Activated CD4-positive, alpha-beta T cell treated with anti-CD3 and anti-CD28 coated beads, Interleukin-2, amount 10 ng/mL, durations not matched to agents 24 days and 14 days (primary cell): ENCODE measurements at regions not wholly inside any gene's neighbourhood (a gene's known extent, or its start where the extent isn't known, plus 50 kb on each side); places are given as distances from the start of the nearest gene placed in this dataset.

Experiments used
- DNase-seq: peaks from one replicate; pipeline ENCODE4 v3.0.0; 2022
- H3K27ac Mint-ChIP-seq: one replicate; pipeline ENCODE4 v1.8.0; 2022; ENCODE audit warnings: mild to moderate bottlenecking, mixed read lengths
- H3K27me3 Mint-ChIP-seq: one replicate; pipeline ENCODE4 v1.8.0; 2022; ENCODE audit warnings: mixed read lengths
- H3K36me3 Mint-ChIP-seq: one replicate; pipeline ENCODE4 v1.8.0; 2022; ENCODE audit warnings: low read depth, mild to moderate bottlenecking, mixed read lengths
- H3K4me1 Mint-ChIP-seq: one replicate; pipeline ENCODE4 v1.8.0; 2021; ENCODE audit warnings: mixed read lengths
- H3K4me3 Mint-ChIP-seq: one replicate; pipeline ENCODE4 v1.8.0; 2022; ENCODE audit warnings: mild to moderate bottlenecking, moderate library complexity, mixed read lengths
- H3K9me3 Mint-ChIP-seq: one replicate; pipeline ENCODE4 v1.8.0; 2021; ENCODE audit warnings: mixed read lengths
- intact Hi-C: fragments of 100-400 bp; cut with micrococcal nuclease; formaldehyde crosslinking; loops from one replicate; pipeline ENCODE4 v1.15.1; 2023

GRCh38 chr20:50393990-50394561, 116.1 kb upstream of the PTPN1 start:
- intact Hi-C loops, result no loop called here
- DNase-seq, result no peak
- no peak overlapping the region for H3K4me3 Mint-ChIP-seq
- no peaks in the 10 kb centered on the region for H3K27me3 Mint-ChIP-seq
- H3K9me3 Mint-ChIP-seq, result no peaks in the 10 kb centered on the region
- H3K27ac Mint-ChIP-seq, result no peak overlapping the region
- peaks cover 13% of the 10 kb centered on the region for H3K4me1 Mint-ChIP-seq
- H3K36me3 Mint-ChIP-seq, result no peaks in the 10 kb centered on the region

- DNase-seq, result no peak
These were observed 115.6 kb upstream of the PTPN1 start for GRCh38 chr20:50394569-50394968.

GRCh38 chr20:50395251-50395729, 114.9 kb upstream of the PTPN1 start:
- no peaks in the 10 kb centered on the region for H3K9me3 Mint-ChIP-seq
- no peak overlapping the region for H3K27ac Mint-ChIP-seq
- H3K4me1 Mint-ChIP-seq, result peaks cover 8% of the 10 kb centered on the region
- no peak for DNase-seq
- intact Hi-C loops, result no loop called here
- peaks cover 1% of the 10 kb centered on the region for H3K27me3 Mint-ChIP-seq
- H3K36me3 Mint-ChIP-seq, result no peaks in the 10 kb centered on the region
- no peak overlapping the region for H3K4me3 Mint-ChIP-seq

More at GRCh38 chr20:50394569-50394968, 115.6 kb upstream of the PTPN1 start:
- Mint-ChIP-seq H3K4me3 (no peak overlapping the region), H3K36me3 (no peaks in the 10 kb centered on the region), H3K4me1 (peaks cover 11% of the 10 kb centered on the region), H3K9me3 (no peaks in the 10 kb centered on the region), H3K27me3 (no peaks in the 10 kb centered on the region), H3K27ac (no peak overlapping the region)
- intact Hi-C loops, result no loop called here

GRCh38 chr20:50395914-50396488, 114.2 kb upstream of the PTPN1 start:
- Mint-ChIP-seq H3K9me3 (no peaks in the 10 kb centered on the region), H3K27ac (no peak overlapping the region), H3K4me1 (peaks cover 8% of the 10 kb centered on the region), H3K27me3 (peaks cover 6% of the 10 kb centered on the region), H3K36me3 (no peaks in the 10 kb centered on the region), H3K4me3 (no peak overlapping the region)
- intact Hi-C loops, result no loop called here
- DNase-seq, result no peak

GRCh38 chr20:50396623-50397022, 113.6 kb upstream of the PTPN1 start:
- intact Hi-C loops, result no loop called here
- Mint-ChIP-seq H3K4me3 (no peak overlapping the region), H3K27ac (no peak overlapping the region), H3K36me3 (no peaks in the 10 kb centered on the region), H3K9me3 (no peaks in the 10 kb centered on the region), H3K4me1 (peaks cover 6% of the 10 kb centered on the region), H3K27me3 (peaks cover 6% of the 10 kb centered on the region)
- DNase-seq, result no peak

- Mint-ChIP-seq H3K4me1 (peaks cover 4% of the 10 kb centered on the region), H3K4me3 (no peak overlapping the region), H3K27me3 (peaks cover 6% of the 10 kb centered on the region), H3K36me3 (no peaks in the 10 kb centered on the region), H3K9me3 (no peaks in the 10 kb centered on the region), H3K27ac (no peak overlapping the region)
- intact Hi-C loops, result no loop called here
- DNase-seq, result no peak
These were observed 113.1 kb upstream of the PTPN1 start for GRCh38 chr20:50397058-50397457.

GRCh38 chr20:50398064-50398463, 112.1 kb upstream of the PTPN1 start:
- intact Hi-C loops, result no loop called here
- Mint-ChIP-seq H3K27ac (no peak overlapping the region), H3K4me1 (no peaks in the 10 kb centered on the region), H3K27me3 (peaks cover 6% of the 10 kb centered on the region), H3K4me3 (no peak overlapping the region), H3K9me3 (no peaks in the 10 kb centered on the region), H3K36me3 (no peaks in the 10 kb centered on the region)
- DNase-seq, result no peak

GRCh38 chr20:50398471-50398820, 111.7 kb upstream of the PTPN1 start:
- peaks cover 6% of the 10 kb centered on the region for H3K27me3 Mint-ChIP-seq
- intact Hi-C loops, result no loop called here
- H3K9me3 Mint-ChIP-seq, result no peaks in the 10 kb centered on the region
- H3K27ac Mint-ChIP-seq, result no peak overlapping the region
- H3K4me3 Mint-ChIP-seq, result no peak overlapping the region
- no peaks in the 10 kb centered on the region for H3K4me1 Mint-ChIP-seq
- H3K36me3 Mint-ChIP-seq, result no peaks in the 10 kb centered on the region
- DNase-seq, result no peak

- Mint-ChIP-seq H3K27ac (no peak overlapping the region), H3K27me3 (peaks cover 9% of the 10 kb centered on the region), H3K4me3 (no peak overlapping the region), H3K4me1 (no peaks in the 10 kb centered on the region), H3K9me3 (no peaks in the 10 kb centered on the region), H3K36me3 (no peaks in the 10 kb centered on the region)
- intact Hi-C loops, result no loop called here
- DNase-seq, result no peak
These were observed 111.2 kb upstream of the PTPN1 start for GRCh38 chr20:50398821-50399554.

GRCh38 chr20:50399555-50399916, 110.6 kb upstream of the PTPN1 start:
- Mint-ChIP-seq H3K9me3 (no peaks in the 10 kb centered on the region), H3K27me3 (peaks cover 15% of the 10 kb centered on the region), H3K4me1 (no peaks in the 10 kb centered on the region)

GRCh38 chr20:50399917-50400704, 110.1 kb upstream of the PTPN1 start:
- DNase-seq, result no peak
- Mint-ChIP-seq H3K4me3 (no peak overlapping the region), H3K4me1 (no peaks in the 10 kb centered on the region), H3K27me3 (peaks cover 19% of the 10 kb centered on the region), H3K9me3 (no peaks in the 10 kb centered on the region), H3K27ac (no peak overlapping the region), H3K36me3 (no peaks in the 10 kb centered on the region)
- intact Hi-C loops, result no loop called here

More at GRCh38 chr20:50399555-50399916, 110.6 kb upstream of the PTPN1 start:
- Mint-ChIP-seq H3K27ac (no peak overlapping the region), H3K4me3 (no peak overlapping the region), H3K36me3 (no peaks in the 10 kb centered on the region)
- DNase-seq, result no peak
- intact Hi-C loops, result no loop called here

GRCh38 chr20:50400705-50401586, 109.2 kb upstream of the PTPN1 start:
- Mint-ChIP-seq H3K9me3 (no peaks in the 10 kb centered on the region), H3K27me3 (peaks cover 19% of the 10 kb centered on the region), H3K27ac (no peak overlapping the region), H3K36me3 (no peaks in the 10 kb centered on the region), H3K4me3 (no peak overlapping the region), H3K4me1 (no peaks in the 10 kb centered on the region)
- no peak for DNase-seq
- intact Hi-C loops, result no loop called here

GRCh38 chr20:50401587-50402418, 108.4 kb upstream of the PTPN1 start:
- no peak overlapping the region for H3K27ac Mint-ChIP-seq
- no peaks in the 10 kb centered on the region for H3K4me1 Mint-ChIP-seq
- no peak overlapping the region for H3K4me3 Mint-ChIP-seq
- H3K9me3 Mint-ChIP-seq, result no peaks in the 10 kb centered on the region
- intact Hi-C loops, result no loop called here
- H3K36me3 Mint-ChIP-seq, result no peaks in the 10 kb centered on the region
- DNase-seq, result no peak
- H3K27me3 Mint-ChIP-seq, result peaks cover 22% of the 10 kb centered on the region
